Activated naive CD4-positive, alpha-beta T cell treated with anti-CD3 and anti-CD28 coated beads for 36 hours (primary cell): ENCODE measurements at regions not wholly inside any gene's neighbourhood (a gene's known extent, or its start where the extent isn't known, plus 50 kb on each side); places are given as distances from the start of the nearest gene placed in this dataset.

Experiments used
- CTCF ChIA-PET: fragments of 350-600 bp; sonication (Branson Sonifier 250); formaldehyde crosslinking; loops from one replicate; lab custom pipeline; 2021; ENCODE audit warnings: antibody characterized with exemption; lab: Charles Lee
- DNase-seq: peaks from one replicate; pipeline ENCODE4 v3.0.0-alpha.2; 2020
- H3K27ac Mint-ChIP-seq: one replicate; pipeline ENCODE4 v1.8.0; 2021; ENCODE audit warnings: mild to moderate bottlenecking, mixed read lengths
- H3K27me3 Mint-ChIP-seq: one replicate; pipeline ENCODE4 v1.8.0; 2021; ENCODE audit warnings: low read depth, mixed read lengths
- H3K36me3 Mint-ChIP-seq: one replicate; pipeline ENCODE4 v1.8.0; 2021; ENCODE audit warnings: low read depth, mixed read lengths
- H3K4me1 Mint-ChIP-seq: one replicate; pipeline ENCODE4 v1.8.0; 2021; ENCODE audit warnings: low read depth, mixed read lengths
- H3K4me3 Mint-ChIP-seq: one replicate; pipeline ENCODE4 v1.8.0; 2021; ENCODE audit warnings: mild to moderate bottlenecking, moderate library complexity, mixed read lengths
- H3K9me3 Mint-ChIP-seq: one replicate; pipeline ENCODE4 v1.8.0; 2021; ENCODE audit warnings: mixed read lengths
- intact Hi-C: fragments of 100-400 bp; cut with micrococcal nuclease; formaldehyde crosslinking; loops from one replicate; pipeline ENCODE4 v1.15.1; 2023

GRCh38 chr4:180205276-180205675, 2037.9 kb upstream of the TENM3 start:
- DNase-seq, result no peak
- intact Hi-C loops, result no loop called here
- CTCF ChIA-PET, result no interaction called here
- H3K4me1 Mint-ChIP-seq, result no peaks in the 10 kb centered on the region
- H3K27ac Mint-ChIP-seq, result no peak overlapping the region
- H3K4me3 Mint-ChIP-seq, result no peak overlapping the region
- no peaks in the 10 kb centered on the region for H3K36me3 Mint-ChIP-seq
- H3K27me3 Mint-ChIP-seq, result no peaks in the 10 kb centered on the region
- H3K9me3 Mint-ChIP-seq, result no peaks in the 10 kb centered on the region

- intact Hi-C loops, result no loop called here
- CTCF ChIA-PET, result interaction anchor here (0.6 kb wide), 1 partner anchor 50 kb away, joined by 3 read pairs; no protein-coding TSS in a partner anchor
- no peak for DNase-seq
These were observed 2035.3 kb upstream of the TENM3 start for GRCh38 chr4:180207921-180208320.

GRCh38 chr4:180217070-180217469, 2026.1 kb upstream of the TENM3 start:
- Mint-ChIP-seq H3K27me3 (no peaks in the 10 kb centered on the region), H3K4me3 (no peak overlapping the region), H3K36me3 (peaks cover 1% of the 10 kb centered on the region), H3K4me1 (no peaks in the 10 kb centered on the region), H3K9me3 (peaks cover 11% of the 10 kb centered on the region), H3K27ac (no peak overlapping the region)
- no peak for DNase-seq
- CTCF ChIA-PET, result no interaction called here
- intact Hi-C loops, result no loop called here

More at GRCh38 chr4:180207921-180208320, 2035.3 kb upstream of the TENM3 start:
- Mint-ChIP-seq H3K36me3 (no peaks in the 10 kb centered on the region), H3K4me1 (no peaks in the 10 kb centered on the region), H3K4me3 (no peak overlapping the region), H3K27me3 (no peaks in the 10 kb centered on the region), H3K9me3 (no peaks in the 10 kb centered on the region), H3K27ac (no peak overlapping the region)

GRCh38 chr4:180219080-180219479, 2024.1 kb upstream of the TENM3 start:
- H3K27ac Mint-ChIP-seq, result no peak overlapping the region
- H3K9me3 Mint-ChIP-seq, result peaks cover 11% of the 10 kb centered on the region
- no peaks in the 10 kb centered on the region for H3K4me1 Mint-ChIP-seq
- H3K36me3 Mint-ChIP-seq, result peaks cover 1% of the 10 kb centered on the region
- intact Hi-C loops, result no loop called here
- CTCF ChIA-PET, result no interaction called here
- H3K27me3 Mint-ChIP-seq, result no peaks in the 10 kb centered on the region
- no peak overlapping the region for H3K4me3 Mint-ChIP-seq
- no peak for DNase-seq

GRCh38 chr4:180225977-180226376, 2017.2 kb upstream of the TENM3 start:
- Mint-ChIP-seq H3K36me3 (no peaks in the 10 kb centered on the region), H3K27ac (no peak overlapping the region)

GRCh38 chr4:180234730-180235129, 2008.5 kb upstream of the TENM3 start:
- CTCF ChIA-PET, result no interaction called here
- no peak overlapping the region for H3K27ac Mint-ChIP-seq
- no peaks in the 10 kb centered on the region for H3K9me3 Mint-ChIP-seq
- H3K27me3 Mint-ChIP-seq, result no peaks in the 10 kb centered on the region
- H3K4me1 Mint-ChIP-seq, result no peaks in the 10 kb centered on the region
- intact Hi-C loops, result no loop called here
- no peak overlapping the region for H3K4me3 Mint-ChIP-seq
- no peaks in the 10 kb centered on the region for H3K36me3 Mint-ChIP-seq
- DNase-seq, result no peak

More at GRCh38 chr4:180225977-180226376, 2017.2 kb upstream of the TENM3 start:
- H3K27me3 Mint-ChIP-seq, result no peaks in the 10 kb centered on the region
- H3K4me3 Mint-ChIP-seq, result no peak overlapping the region
- CTCF ChIA-PET, result no interaction called here
- H3K9me3 Mint-ChIP-seq, result peaks cover 4% of the 10 kb centered on the region
- H3K4me1 Mint-ChIP-seq, result no peaks in the 10 kb centered on the region
- no peak for DNase-seq
- intact Hi-C loops, result no loop called here

- peaks cover 1% of the 10 kb centered on the region for H3K9me3 Mint-ChIP-seq
- no peaks in the 10 kb centered on the region for H3K4me1 Mint-ChIP-seq
- intact Hi-C loops, result no loop called here
- CTCF ChIA-PET, result interaction anchor here (0.7 kb wide), 1 partner anchor 199 kb away, joined by 3 read pairs; no protein-coding TSS in a partner anchor
- H3K36me3 Mint-ChIP-seq, result no peaks in the 10 kb centered on the region
- DNase-seq, result no peak
- H3K27ac Mint-ChIP-seq, result no peak overlapping the region
- H3K4me3 Mint-ChIP-seq, result no peak overlapping the region
- H3K27me3 Mint-ChIP-seq, result no peaks in the 10 kb centered on the region
These were observed 2002.5 kb upstream of the TENM3 start for GRCh38 chr4:180240670-180241069.

GRCh38 chr4:180253419-180253818, 1989.8 kb upstream of the TENM3 start:
- Mint-ChIP-seq H3K27me3 (no peaks in the 10 kb centered on the region), H3K9me3 (no peaks in the 10 kb centered on the region), H3K36me3 (no peaks in the 10 kb centered on the region), H3K27ac (no peak overlapping the region), H3K4me3 (no peak overlapping the region), H3K4me1 (no peaks in the 10 kb centered on the region)
- CTCF ChIA-PET, result no interaction called here
- intact Hi-C loops, result no loop called here
- DNase-seq, result no peak

- intact Hi-C loops, result no loop called here
- Mint-ChIP-seq H3K9me3 (no peaks in the 10 kb centered on the region), H3K27me3 (no peaks in the 10 kb centered on the region), H3K4me3 (no peak overlapping the region), H3K27ac (no peak overlapping the region), H3K36me3 (no peaks in the 10 kb centered on the region), H3K4me1 (no peaks in the 10 kb centered on the region)
- no peak for DNase-seq
- CTCF ChIA-PET, result interaction anchor here (0.7 kb wide), 1 partner anchor 384 kb away, joined by 3 read pairs; no protein-coding TSS in a partner anchor
These were observed 1981.9 kb upstream of the TENM3 start for GRCh38 chr4:180261346-180261745.

- no peaks in the 10 kb centered on the region for H3K4me1 Mint-ChIP-seq
- intact Hi-C loops, result no loop called here
- H3K36me3 Mint-ChIP-seq, result no peaks in the 10 kb centered on the region
- CTCF ChIA-PET, result no interaction called here
- H3K27ac Mint-ChIP-seq, result no peak overlapping the region
- DNase-seq, result no peak
- no peak overlapping the region for H3K4me3 Mint-ChIP-seq
- H3K27me3 Mint-ChIP-seq, result no peaks in the 10 kb centered on the region
- peaks cover 2% of the 10 kb centered on the region for H3K9me3 Mint-ChIP-seq
These were observed 1963.1 kb upstream of the TENM3 start for GRCh38 chr4:180280076-180280475.

GRCh38 chr4:180280726-180281297, 1962.4 kb upstream of the TENM3 start:
- H3K27me3 Mint-ChIP-seq, result no peaks in the 10 kb centered on the region
- H3K9me3 Mint-ChIP-seq, result peaks cover 2% of the 10 kb centered on the region
- no peaks in the 10 kb centered on the region for H3K4me1 Mint-ChIP-seq
- H3K36me3 Mint-ChIP-seq, result no peaks in the 10 kb centered on the region
- intact Hi-C loops, result no loop called here
- no peak overlapping the region for H3K4me3 Mint-ChIP-seq
- H3K27ac Mint-ChIP-seq, result no peak overlapping the region
- CTCF ChIA-PET, result no interaction called here
- DNase-seq, result no peak

- Mint-ChIP-seq H3K4me1 (no peaks in the 10 kb centered on the region), H3K9me3 (peaks cover 2% of the 10 kb centered on the region), H3K4me3 (no peak overlapping the region), H3K27ac (no peak overlapping the region), H3K36me3 (no peaks in the 10 kb centered on the region), H3K27me3 (no peaks in the 10 kb centered on the region)
- CTCF ChIA-PET, result no interaction called here
- no peak for DNase-seq
- intact Hi-C loops, result no loop called here
These were observed 1961.5 kb upstream of the TENM3 start for GRCh38 chr4:180281724-180282123.

GRCh38 chr4:180284267-180284666, 1958.9 kb upstream of the TENM3 start:
- Mint-ChIP-seq H3K4me1 (no peaks in the 10 kb centered on the region), H3K27me3 (no peaks in the 10 kb centered on the region), H3K9me3 (peaks cover 7% of the 10 kb centered on the region), H3K36me3 (no peaks in the 10 kb centered on the region), H3K4me3 (no peak overlapping the region), H3K27ac (no peak overlapping the region)
- CTCF ChIA-PET, result interaction anchor here (0.7 kb wide), 1 partner anchor 231 kb away, joined by 3 read pairs; no protein-coding TSS in a partner anchor
- DNase-seq, result no peak
- intact Hi-C loops, result no loop called here
